ENCODE measurements at regions not wholly inside any gene's neighbourhood (a gene's known extent, or its start where the extent isn't known, plus 50 kb on each side); places are given as distances from the start of the nearest gene placed in this dataset.

DNA sequence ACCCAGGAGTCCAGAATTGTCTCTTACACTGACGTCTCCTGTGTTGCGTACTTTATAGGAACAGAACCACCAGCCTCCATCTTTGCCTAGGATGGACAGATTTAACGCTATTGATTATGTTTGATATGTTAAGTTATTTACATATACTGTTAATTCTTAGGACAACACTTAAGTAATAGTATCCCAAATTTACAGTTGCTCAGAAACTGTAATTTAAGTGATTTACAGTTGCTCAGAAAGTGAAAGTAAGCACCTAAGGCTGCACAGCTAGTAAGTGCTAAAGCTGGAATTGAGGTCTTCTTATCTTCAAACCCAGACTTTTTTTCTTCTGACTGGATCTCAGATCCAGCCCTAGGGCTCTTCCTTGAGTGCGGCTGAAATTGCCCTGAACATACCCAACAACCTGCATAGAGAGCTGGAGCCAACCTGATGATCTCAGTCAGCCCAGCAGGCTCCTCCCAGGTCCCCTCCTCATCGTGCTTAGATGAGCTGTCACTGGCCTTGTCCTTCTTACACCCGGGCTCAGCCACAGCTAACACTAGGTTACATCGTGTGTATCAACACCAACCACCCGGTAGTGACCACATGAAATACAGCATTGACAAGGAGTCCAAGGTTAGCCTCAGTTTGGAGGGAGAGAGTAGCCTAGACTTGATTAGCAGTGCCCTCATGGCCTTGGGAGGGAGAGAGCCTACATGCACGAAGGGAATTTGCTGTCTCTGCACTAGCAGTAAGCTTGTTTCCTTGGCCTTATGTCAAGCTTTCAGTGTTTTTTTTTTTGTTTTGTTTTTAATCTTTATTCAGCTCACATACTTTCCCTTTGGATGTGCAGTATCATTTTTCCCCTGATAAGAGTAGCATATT lies 111.1 kb upstream of the ARHGAP5 start:
- TF ChIP-seq, protein P1, sequence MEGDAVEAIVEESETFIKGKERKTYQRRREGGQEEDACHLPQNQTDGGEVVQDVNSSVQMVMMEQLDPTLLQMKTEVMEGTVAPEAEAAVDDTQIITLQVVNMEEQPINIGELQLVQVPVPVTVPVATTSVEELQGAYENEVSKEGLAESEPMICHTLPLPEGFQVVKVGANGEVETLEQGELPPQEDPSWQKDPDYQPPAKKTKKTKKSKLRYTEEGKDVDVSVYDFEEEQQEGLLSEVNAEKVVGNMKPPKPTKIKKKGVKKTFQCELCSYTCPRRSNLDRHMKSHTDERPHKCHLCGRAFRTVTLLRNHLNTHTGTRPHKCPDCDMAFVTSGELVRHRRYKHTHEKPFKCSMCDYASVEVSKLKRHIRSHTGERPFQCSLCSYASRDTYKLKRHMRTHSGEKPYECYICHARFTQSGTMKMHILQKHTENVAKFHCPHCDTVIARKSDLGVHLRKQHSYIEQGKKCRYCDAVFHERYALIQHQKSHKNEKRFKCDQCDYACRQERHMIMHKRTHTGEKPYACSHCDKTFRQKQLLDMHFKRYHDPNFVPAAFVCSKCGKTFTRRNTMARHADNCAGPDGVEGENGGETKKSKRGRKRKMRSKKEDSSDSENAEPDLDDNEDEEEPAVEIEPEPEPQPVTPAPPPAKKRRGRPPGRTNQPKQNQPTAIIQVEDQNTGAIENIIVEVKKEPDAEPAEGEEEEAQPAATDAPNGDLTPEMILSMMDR (IDR thresholded peaks at IDR 0.05 in 8 of 11, conservative IDR thresholded peaks at IDR 0.05 in 3 of 11): no peak
- TF ChIP-seq POLR2A (IDR thresholded peaks at IDR 0.05) (no peak), POLR2AphosphoS5 (IDR thresholded peaks at IDR 0.05) (peak in 2 of 3 donors; percentile 57 to 84)
